GM18505 (cell line): ENCODE measurements at regions not wholly inside any gene's neighbourhood (a gene's known extent, or its start where the extent isn't known, plus 50 kb on each side); places are given as distances from the start of the nearest gene placed in this dataset.
"Not testable (repeated sequence)": the region's sequence is repeated elsewhere in the genome, so short reads cannot be mapped to it uniquely, and the experiment has no call there.

ENCODE experiments used
- ATAC-seq: cut with Tn5 transposase; IDR thresholded peaks from one replicate; pipeline ENCODE4 v1.9.1; 2021; ENCODE audit not compliant: unreplicated experiment
- POLR2A ChIP-seq: IDR thresholded peaks from 4 replicates; pipeline ENCODE4 v1.6.1; 2011; ENCODE audit warnings: borderline replicate concordance; ENCODE audit not compliant: insufficient read depth, insufficient read length; ENCODE audit errors: extremely low read depth

DNA sequence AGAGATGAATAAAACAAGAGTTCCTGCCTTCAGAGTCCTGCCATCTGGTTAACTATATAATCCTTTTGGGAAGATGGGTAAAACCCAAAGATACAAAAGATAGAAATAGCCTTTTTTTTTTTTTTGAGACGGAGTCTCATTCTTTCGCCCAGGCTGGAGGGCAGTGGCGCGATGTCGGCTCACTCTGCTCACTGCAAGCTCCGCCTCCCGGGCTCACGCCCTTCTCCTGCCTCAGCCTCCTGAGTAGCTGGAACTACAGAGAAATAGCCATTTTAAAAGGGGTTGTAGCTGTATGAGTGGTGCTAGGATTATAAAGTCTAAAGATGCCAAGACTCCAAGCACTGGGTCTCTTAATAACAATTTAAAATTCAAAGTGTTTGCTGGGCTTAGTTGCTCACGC is 97.2 kb downstream of the KDR start:
- no peak for TF ChIP-seq POLR2A
- no peak for ATAC-seq

DNA sequence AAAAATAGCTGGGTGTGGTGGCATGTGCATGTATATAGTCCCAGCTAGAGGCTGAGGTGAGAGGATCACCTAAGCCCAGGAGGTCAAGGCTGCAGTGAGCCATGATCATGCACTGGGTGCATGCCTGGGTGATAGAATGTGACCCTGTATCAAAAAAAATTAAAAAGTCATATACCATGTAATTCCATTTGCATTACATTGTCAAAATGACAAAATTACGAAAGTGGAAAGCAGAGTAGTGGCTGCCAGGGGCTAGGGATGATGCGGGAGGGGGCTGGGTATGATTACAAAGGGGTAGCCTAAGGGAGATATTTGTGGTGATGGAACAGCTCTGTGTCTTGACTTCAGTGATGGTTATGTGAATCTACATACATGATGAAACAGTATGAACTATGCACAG is 97.8 kb downstream of the KDR start:
- no peak for TF ChIP-seq POLR2A
- no peak for ATAC-seq

GRCh38 chr4:55025456-55025855 is 99.9 kb downstream of the KDR start:
- not testable (repeated sequence) for ATAC-seq

DNA sequence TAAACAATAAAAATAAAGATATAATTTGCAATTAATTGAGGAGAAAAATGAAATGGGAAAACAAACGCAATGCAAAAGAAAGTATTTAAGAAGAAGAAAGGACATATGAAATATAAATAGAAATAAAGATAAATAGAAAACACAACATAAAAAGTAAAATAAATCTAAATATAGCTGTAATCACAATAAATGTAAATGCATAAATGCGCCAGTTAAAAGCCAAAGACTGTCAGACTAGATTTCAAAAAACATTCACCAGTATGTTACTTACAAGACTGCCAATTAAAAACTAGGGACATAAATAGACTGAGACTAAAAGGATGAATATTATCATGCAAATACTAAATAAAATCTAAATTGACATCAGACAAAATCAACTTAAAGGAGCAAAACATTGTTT is 102.4 kb downstream of the KDR start:
- no peak for ATAC-seq
- TF ChIP-seq POLR2A, result no peak

DNA sequence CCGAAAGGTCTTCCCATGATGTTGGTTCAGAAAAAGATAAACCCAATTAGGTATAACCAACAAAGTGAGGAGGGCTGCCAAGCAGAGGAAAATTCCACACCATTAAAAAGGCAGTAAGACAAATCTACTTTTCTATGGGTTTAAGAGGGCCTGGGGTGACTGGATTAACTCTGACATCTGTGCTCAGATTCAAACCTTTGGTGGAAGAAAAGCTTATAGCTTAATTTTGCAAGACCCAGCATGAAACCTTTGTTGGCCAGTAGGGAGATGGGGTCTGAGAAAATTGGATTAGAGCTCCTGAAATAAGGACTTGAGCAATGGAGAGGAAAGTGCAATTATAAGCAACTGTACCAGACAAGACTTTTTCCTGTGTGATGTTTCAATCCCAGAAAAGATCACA is 104.2 kb downstream of the KDR start:
- ATAC-seq, result no peak
- no peak for TF ChIP-seq POLR2A

DNA sequence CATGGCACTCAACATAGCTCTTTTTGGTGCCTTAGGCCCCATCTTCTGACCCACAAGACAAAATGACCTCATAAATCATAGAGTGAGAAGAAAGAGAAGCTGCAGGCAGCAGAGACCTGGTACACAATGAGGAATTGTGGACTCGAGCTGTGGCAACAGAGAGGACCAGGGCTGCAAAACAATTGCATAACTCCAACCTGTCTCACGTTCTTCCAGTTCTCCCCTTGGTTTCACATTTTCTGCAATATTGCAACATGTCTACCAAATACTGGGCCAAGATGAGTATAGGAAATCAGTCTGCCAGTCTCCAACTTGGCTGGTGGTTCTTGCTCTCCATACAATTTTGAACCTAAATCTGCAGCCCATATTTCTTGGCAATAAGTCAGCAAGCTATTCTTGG is 105.3 kb downstream of the KDR start:
- no peak for TF ChIP-seq POLR2A
- ATAC-seq, result no peak

DNA sequence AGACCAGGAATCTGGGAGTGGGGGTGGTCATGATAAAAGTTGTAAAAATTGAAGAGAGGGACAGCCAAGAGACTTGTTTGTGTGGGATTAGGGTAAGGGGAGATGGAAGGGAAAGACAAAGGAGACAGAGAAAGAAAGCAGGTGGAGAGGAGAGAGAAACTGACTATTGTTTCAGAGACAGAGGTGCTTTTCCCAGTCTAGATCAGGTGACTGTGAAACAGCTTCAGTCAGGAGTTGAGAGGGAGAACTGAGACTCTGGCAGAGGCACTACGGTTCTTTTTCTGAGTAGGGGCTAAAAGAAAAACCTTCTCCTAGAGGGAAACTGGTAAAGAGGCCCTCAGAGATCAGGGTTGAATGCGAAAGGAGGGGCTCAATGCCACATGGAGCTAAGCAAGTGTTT is 106.4 kb downstream of the KDR start:
- no peak for ATAC-seq

DNA sequence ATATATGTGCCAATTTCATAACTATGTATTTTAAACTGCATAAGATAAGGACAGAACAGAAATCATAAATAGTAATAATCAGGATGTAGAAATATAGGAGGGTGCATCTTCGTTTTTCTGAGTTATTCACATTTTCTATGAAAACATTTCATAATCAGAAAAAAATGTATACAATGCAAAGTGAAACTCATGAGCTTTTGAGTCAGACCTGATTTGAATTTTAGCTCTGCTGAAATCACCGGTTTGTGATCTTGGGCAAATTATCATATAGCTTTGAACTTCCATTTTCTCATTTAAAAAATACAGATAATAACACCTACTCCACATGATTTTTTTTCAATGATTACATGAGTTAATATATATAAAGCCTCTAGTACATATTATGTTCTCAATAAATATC is 106.9 kb downstream of the KDR start:
- no peak for TF ChIP-seq POLR2A
- ATAC-seq, result no peak

More for the DNA sequence above, 106.4 kb downstream of the KDR start:
- TF ChIP-seq POLR2A, result no peak

DNA sequence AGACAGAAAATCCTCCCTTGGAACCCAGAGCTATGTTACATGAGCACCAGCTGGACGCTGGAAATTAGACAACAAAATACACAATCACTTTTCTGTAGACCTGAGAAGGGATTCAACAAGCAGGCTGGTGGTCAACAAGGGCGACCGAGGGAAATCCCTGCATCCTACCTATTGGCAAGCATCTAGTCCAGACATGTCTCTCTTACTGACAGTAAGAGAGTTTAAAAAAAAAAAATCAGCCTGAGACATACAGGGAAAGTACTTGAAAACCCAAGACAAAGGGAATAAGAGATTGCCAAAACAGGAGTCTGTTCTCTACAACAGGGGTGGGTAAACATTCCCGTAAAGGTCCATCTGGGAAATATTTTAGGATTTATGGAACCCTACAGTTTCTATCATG is 108.0 kb downstream of the KDR start:
- ATAC-seq, result no peak
- no peak for TF ChIP-seq POLR2A

DNA sequence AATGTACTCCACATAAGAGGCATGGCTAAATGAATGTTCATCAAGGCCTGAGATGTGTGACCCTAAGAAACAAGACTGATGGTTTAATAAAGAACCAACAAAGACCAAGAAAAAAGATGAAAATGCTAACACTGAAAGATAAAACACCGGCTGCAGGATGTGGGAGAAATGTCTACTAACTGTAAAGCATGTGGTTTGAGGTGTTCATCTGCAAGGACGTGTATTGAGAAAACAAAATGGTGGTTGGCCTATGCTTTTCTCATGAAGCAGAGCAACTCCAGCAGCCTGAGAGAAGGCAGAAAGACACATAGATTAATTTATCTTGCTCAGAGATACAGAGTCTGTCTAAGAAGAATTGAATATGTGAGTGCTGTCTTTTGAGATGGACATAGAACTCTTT is 109.3 kb downstream of the KDR start:
- TF ChIP-seq POLR2A, result no peak
- ATAC-seq, result no peak

- ATAC-seq, result no peak
- TF ChIP-seq POLR2A, result no peak
Measured at GRCh38 chr4:55014876-55015275, 110.5 kb downstream of the KDR start.

- TF ChIP-seq POLR2A, result no peak
- ATAC-seq, result no peak
Measured at GRCh38 chr4:55013431-55013955, 111.9 kb downstream of the KDR start.

- no peak for ATAC-seq
- TF ChIP-seq POLR2A, result no peak
Measured at GRCh38 chr4:55012363-55013230, 112.8 kb downstream of the KDR start.

- TF ChIP-seq POLR2A, result no peak
Measured at GRCh38 chr4:55011761-55012160, 113.6 kb downstream of the KDR start.

GRCh38 chr4:55010550-55010949 is 114.8 kb downstream of the KDR start:
- no peak for TF ChIP-seq POLR2A
- ATAC-seq, result no peak

More at GRCh38 chr4:55011761-55012160, 113.6 kb downstream of the KDR start:
- no peak for ATAC-seq
